Spleen (tissue), 7 donors: ENCODE measurements at regions not wholly inside any gene's neighbourhood (a gene's known extent, or its start where the extent isn't known, plus 50 kb on each side); places are given as distances from the start of the nearest gene placed in this dataset.

ENCODE experiments used
- CTCF ChIP-seq, 11 experiments: fragments of 200-600 bp in 7 of 11; fragments of 450-650 bp in 4 of 11; sonication (generic) in 4 of 11; IDR thresholded peaks in 8 of 11; conservative IDR thresholded peaks in 3 of 11; 1 replicate in 7 of 11; 2 replicates in 4 of 11; pipeline versions ENCODE4 v1.4.0 to v1.8.0; 2016 to 2021; ENCODE audit warnings: antibody characterized with exemption in 11 of 11, inconsistent platforms in 4 of 11, mild to moderate bottlenecking in 1 of 11
- POLR2A ChIP-seq, 3 donors: fragments of 450-650 bp; IDR thresholded peaks; one replicate each; pipeline ENCODE4 v1.5.1; 2017; ENCODE audit warnings: antibody characterized with exemption in 3 of 3, mild to moderate bottlenecking in 1 of 3
- donor health status: DM: no; HTN: no; CAD: no; lungs with moderate emphysema.
- donor health status: DM: no; HTN: no; CAD: no.
- donor health status: DM: no; HTN: no; CAD: no.

- TF ChIP-seq CTCF (IDR thresholded peaks at IDR 0.05 in 8 of 11, conservative IDR thresholded peaks at IDR 0.05 in 3 of 11) (no peak), POLR2A (IDR thresholded peaks at IDR 0.05) (no peak)
Observed at GRCh38 chr13:83162493-83162892, 719.8 kb downstream of the SLITRK1 start.
